HepG2 (cell line): ENCODE measurements at regions not wholly inside any gene's neighbourhood (a gene's known extent, or its start where the extent isn't known, plus 50 kb on each side); places are given as distances from the start of the nearest gene placed in this dataset.

ENCODE experiments used
- ATAC-seq: fragments of 200-7000 bp; cut with Tn5 transposase; 3 replicates; pipeline ENCODE4 v1.9.1; 2020; ENCODE audit warnings: mild to moderate bottlenecking, moderate library complexity
- BruUV-seq: library from RNA; stranded (reverse); fragments of 400-500 nt; replicated peaks from 2 replicates; lab custom pipeline; 2021; lab: Mats Ljungman, UMichigan
- CTCF ChIA-PET: fragments of 300-600 bp; formaldehyde crosslinking; extraction: SDS; loops from one replicate; lab custom pipeline; 2021; ENCODE audit warnings: low total read pairs, inconsistent platforms, low intra/inter-chr PET ratio; lab: Yijun Ruan, JAX
- POLR2A ChIA-PET: fragments of 350-600 bp; sonication (Branson Sonifier 250); formaldehyde crosslinking; loops from one replicate; lab custom pipeline; 2020; ENCODE audit warnings: antibody characterized with exemption, inconsistent platforms; lab: Yijun Ruan, JAX
- DNase-seq: peaks from one replicate; pipeline ENCODE4 v3.0.0-alpha.2; 2015; ENCODE audit warnings: low spot score
- FAIRE-seq: peaks from 3 replicates; lab custom pipeline; 2011; peaks lifted over from hg19 to GRCh38; lab: Jason Lieb, UNC
- H2AFZ ChIP-seq: one replicate; pipeline ENCODE4 v1.6.1; 2011; ENCODE audit warnings: low read length, inconsistent platforms
- H3K27ac ChIP-seq: fragments of 300-600 bp; 3 replicates; pipeline ENCODE4 v1.8.0; 2011; ENCODE audit warnings: mixed run types, mild to moderate bottlenecking, mixed read lengths, low read length, inconsistent platforms; ENCODE audit not compliant: insufficient read depth; ENCODE audit errors: extremely low read length
- H3K27me3 ChIP-seq, 2 experiments: fragments of 200-600 bp in 1 of 2; 2 replicates in 1 of 2; 3 replicates in 1 of 2; pipeline versions ENCODE4 v1.6.0 to v1.8.0; 2011; ENCODE audit warnings: low read length in 2 of 2, mild to moderate bottlenecking in 2 of 2, moderate library complexity in 2 of 2, inconsistent platforms in 1 of 2; ENCODE audit not compliant: insufficient read depth in 2 of 2, control insufficient read depth in 1 of 2
- H3K36me3 ChIP-seq, 2 experiments: fragments of 200-600 bp in 1 of 2; replicated peaks in 1 of 2; 2 replicates in 1 of 2; 3 replicates in 1 of 2; pipeline versions ENCODE4 v1.5.1 to v1.8.0; 2011; ENCODE audit warnings: low read length in 2 of 2, inconsistent platforms in 1 of 2; ENCODE audit not compliant: insufficient read depth in 2 of 2, control insufficient read depth in 1 of 2
- H3K4me1 ChIP-seq: 2 replicates; pipeline ENCODE4 v1.5.1; 2012; ENCODE audit warnings: low read length, inconsistent platforms; ENCODE audit not compliant: insufficient read depth
- H3K4me2 ChIP-seq: 2 replicates; pipeline ENCODE4 v1.6.0; 2011; ENCODE audit warnings: low read depth, low read length, inconsistent platforms
- H3K4me3 ChIP-seq, 3 experiments: fragments of 200-600 bp in 1 of 3; sonication (generic), shearing (Covaris generic) in 1 of 3; replicated peaks in 1 of 3; 2 replicates each; pipeline ENCODE4 v1.5.1; 2011 to 2016; ENCODE audit warnings: low read length in 3 of 3, inconsistent platforms in 2 of 3, low read depth in 2 of 3, mild to moderate bottlenecking in 2 of 3, control low read depth in 1 of 3, mixed read lengths in 1 of 3; ENCODE audit not compliant: insufficient read depth in 1 of 3
- H3K79me2 ChIP-seq: one replicate; pipeline ENCODE4 v1.6.1; 2011; ENCODE audit warnings: low read length, inconsistent platforms; ENCODE audit not compliant: insufficient read depth
- H3K9ac ChIP-seq: 2 replicates; pipeline ENCODE4 v1.6.0; 2011; ENCODE audit warnings: mild to moderate bottlenecking, low read depth, low read length, inconsistent platforms; ENCODE audit not compliant: insufficient read depth
- H3K9me3 ChIP-seq: 2 replicates; pipeline ENCODE4 v1.5.1; 2012; ENCODE audit warnings: mild to moderate bottlenecking, low read length
- H4K20me1 ChIP-seq: 2 replicates; pipeline ENCODE4 v1.6.0; 2011; ENCODE audit warnings: inconsistent platforms, mild to moderate bottlenecking, low read length, moderate library complexity; ENCODE audit not compliant: insufficient read depth
- CBX1 ChIP-seq: IDR thresholded peaks from one replicate; pipeline ENCODE4 v1.6.1; 2016; ENCODE audit warnings: antibody characterized with exemption, low read depth
- CCAR2 ChIP-seq: fragments of 200-400 bp; formaldehyde crosslinking; optimal IDR thresholded peaks from 2 replicates; pipeline ENCODE3; 2018; ENCODE audit warnings: low read depth, mild to moderate bottlenecking, low read length, moderate library complexity
- CREB1 ChIP-seq, 2 experiments: fragments of 450-650 bp in 1 of 2; IDR thresholded peaks; 2 replicates each; pipeline ENCODE4 v1.6.1; 2016 to 2017; ENCODE audit warnings: control low read depth in 1 of 2, mild to moderate bottlenecking in 1 of 2, missing compliant biosample characterization in 1 of 2, missing genetic modification characterization in 1 of 2
- ZNF672 ChIP-seq: sonication (generic); formaldehyde crosslinking; IDR thresholded peaks from 2 replicates; pipeline ENCODE4 v1.8.1; 2022; ENCODE audit warnings: missing genetic modification reagents
- ZNF784 ChIP-seq: sonication (generic); formaldehyde crosslinking; IDR thresholded peaks from 2 replicates; pipeline ENCODE4 v1.5.1; 2020; ENCODE audit warnings: missing genetic modification reagents, mild to moderate bottlenecking, borderline replicate concordance
- WGBS: methylation state at CpG from one replicate; pipeline ENCODE4 v1.1.6; 2017; ENCODE audit warnings: low lambda C conversion rate; 5-methylcytosine and 5-hydroxymethylcytosine counted together
- in situ Hi-C: cut with HindIII; loops from 2 replicates; pipeline ENCODE4 v1.10.0; 2017; ENCODE audit warnings: low pct_unique_long_range_greater_than_20kb; ENCODE audit not compliant: extremely low pct_ligation_motif_present
- intact Hi-C: fragments of 100-400 bp; cut with micrococcal nuclease; formaldehyde crosslinking; loops from one replicate; pipeline ENCODE4 v1.10.0; 2022; ENCODE audit not compliant: unreplicated experiment

- no peak for TF ChIP-seq ZNF784 (CRISPR knock-in tag)
- no peak for TF ChIP-seq ZNF672
These were observed 175.1 kb downstream of the FOXL1 start (continued) for GRCh38 chr16:86753399-86753798.

GRCh38 chr16:86755571-86756006, 177.2 kb downstream of the FOXL1 start:
- ChIA-PET CTCF (no interaction called here), POLR2A (no interaction called here)
- Histone ChIP-seq H4K20me1 (no peaks in the 10 kb centered on the region; the same call in 1 of the 2 replicates), H3K79me2 (no peaks in the 10 kb centered on the region), H3K9ac (no peak overlapping the region), H3K9me3 (no peaks in the 10 kb centered on the region), H3K27me3 (peaks cover 13 to 89% of the 10 kb centered on the region in 2 experiments; a peak in 4 of 5 replicates), H3K4me1 (no peaks in the 10 kb centered on the region), H3K27ac (no peak overlapping the region), H3K36me3 (no peaks in the 10 kb centered on the region), H2AFZ (no peak overlapping the region), H3K4me3 (no peak overlapping the region), H3K4me2 (no peak overlapping the region)
- DNase-seq, result no peak
- in situ Hi-C loops, result no loop called here
- TF ChIP-seq CREB1 (IDR thresholded peaks at IDR 0.05) (peak; percentile 33; the same call in 1 of the 2 replicates), CREB1 (CRISPR knock-in tag; IDR thresholded peaks at IDR 0.05) (no peak), CBX1 (no peak), CCAR2 (no peak)
- WGBS, result 18% methylated on average over 11 of the region's 13 CpGs
- intact Hi-C loops, result no loop called here
- BruUV-seq, result no TSS peak
- no peak for ATAC-seq
- no peak for FAIRE-seq
